ENCODE measurements at regions not wholly inside any gene's neighbourhood (a gene's known extent, or its start where the extent isn't known, plus 50 kb on each side); places are given as distances from the start of the nearest gene placed in this dataset.

GRCh38 chr11:69894181-69894611 lies 75.0 kb upstream of the FGF3 start:
- Histone ChIP-seq H3K4me3 (ENCODE audit: low read length, poor library complexity, severe bottlenecking) (no peak overlapping the region), H2AFZ (ENCODE audit: low read length) (no peak overlapping the region), H3K9me2 (replicated peaks; ENCODE audit: low read depth, low read length) (no peaks in the 10 kb centered on the region), H3K36me3 (ENCODE audit: insufficient read depth, low read length) (no peaks in the 10 kb centered on the region), H3K4me1 (ENCODE audit: insufficient read depth, low read length, poor library complexity, severe bottlenecking) (no peaks in the 10 kb centered on the region), H3K9ac (ENCODE audit: low read depth, low read length, poor library complexity, severe bottlenecking) (no peak overlapping the region), H3F3A (ENCODE audit: low read depth) (no peaks in the 10 kb centered on the region), H3K27me3 (ENCODE audit: insufficient read depth, low read length, poor library complexity, severe bottlenecking) (no peaks in the 10 kb centered on the region), H3K9me3 (ENCODE audit: insufficient read depth, low read depth, low read length) (no peaks in the 10 kb centered on the region), H3K4me2 (ENCODE audit: low read depth, low read length, poor library complexity, severe bottlenecking) (no peak overlapping the region), H4K20me1 (ENCODE audit: insufficient read depth, low read length, poor library complexity, severe bottlenecking) (no peaks in the 10 kb centered on the region), H3K79me2 (ENCODE audit: insufficient read depth, low read length) (no peaks in the 10 kb centered on the region)
- no peak for TF ChIP-seq EZH2phosphoT487 (IDR thresholded peaks at IDR 0.05; ENCODE audit: borderline replicate concordance)
- no peak for TF ChIP-seq CTCF (conservative IDR thresholded peaks at IDR 0.05; ENCODE audit: low read length)

GRCh38 chr11:69894648-69895047 lies 75.4 kb upstream of the FGF3 start:
- Histone ChIP-seq H3K4me2 (ENCODE audit: low read depth, low read length, poor library complexity, severe bottlenecking) (no peak overlapping the region), H2AFZ (ENCODE audit: low read length) (no peak overlapping the region), H3K79me2 (ENCODE audit: insufficient read depth, low read length) (no peaks in the 10 kb centered on the region), H3K27me3 (ENCODE audit: insufficient read depth, low read length, poor library complexity, severe bottlenecking) (no peaks in the 10 kb centered on the region), H3K36me3 (ENCODE audit: insufficient read depth, low read length) (no peaks in the 10 kb centered on the region), H3K9ac (ENCODE audit: low read depth, low read length, poor library complexity, severe bottlenecking) (no peak overlapping the region), H3K9me3 (ENCODE audit: insufficient read depth, low read depth, low read length) (no peaks in the 10 kb centered on the region), H3K4me3 (ENCODE audit: low read length, poor library complexity, severe bottlenecking) (no peak overlapping the region), H3K9me2 (replicated peaks; ENCODE audit: low read depth, low read length) (no peaks in the 10 kb centered on the region), H3K4me1 (ENCODE audit: insufficient read depth, low read length, poor library complexity, severe bottlenecking) (no peaks in the 10 kb centered on the region), H3F3A (ENCODE audit: low read depth) (no peaks in the 10 kb centered on the region), H4K20me1 (ENCODE audit: insufficient read depth, low read length, poor library complexity, severe bottlenecking) (no peaks in the 10 kb centered on the region)
- no peak for TF ChIP-seq CTCF (conservative IDR thresholded peaks at IDR 0.05; ENCODE audit: low read length)
- TF ChIP-seq EZH2phosphoT487 (IDR thresholded peaks at IDR 0.05; ENCODE audit: borderline replicate concordance), result no peak

GRCh38 chr11:69896250-69896649 lies 77.0 kb upstream of the FGF3 start:
- H3K4me3 ChIP-seq (ENCODE audit: low read length, poor library complexity, severe bottlenecking), result no peak overlapping the region
- no peaks in the 10 kb centered on the region for H3K9me2 ChIP-seq (replicated peaks; ENCODE audit: low read depth, low read length)
- H3K4me1 ChIP-seq (ENCODE audit: insufficient read depth, low read length, poor library complexity, severe bottlenecking), result no peaks in the 10 kb centered on the region
- no peak overlapping the region for H3K4me2 ChIP-seq (ENCODE audit: low read depth, low read length, poor library complexity, severe bottlenecking)
- H3K9me3 ChIP-seq (ENCODE audit: insufficient read depth, low read depth, low read length), result no peaks in the 10 kb centered on the region
- H3K27me3 ChIP-seq (ENCODE audit: insufficient read depth, low read length, poor library complexity, severe bottlenecking), result no peaks in the 10 kb centered on the region
- no peak overlapping the region for H2AFZ ChIP-seq (ENCODE audit: low read length)
- no peaks in the 10 kb centered on the region for H3F3A ChIP-seq (ENCODE audit: low read depth)
- no peaks in the 10 kb centered on the region for H3K36me3 ChIP-seq (ENCODE audit: insufficient read depth, low read length)
- no peak for TF ChIP-seq CTCF (conservative IDR thresholded peaks at IDR 0.05; ENCODE audit: low read length)
- TF ChIP-seq EZH2phosphoT487 (IDR thresholded peaks at IDR 0.05; ENCODE audit: borderline replicate concordance), result no peak
- no peaks in the 10 kb centered on the region for H3K79me2 ChIP-seq (ENCODE audit: insufficient read depth, low read length)
- H3K9ac ChIP-seq (ENCODE audit: low read depth, low read length, poor library complexity, severe bottlenecking), result no peak overlapping the region
- H4K20me1 ChIP-seq (ENCODE audit: insufficient read depth, low read length, poor library complexity, severe bottlenecking), result no peaks in the 10 kb centered on the region
